DOHH2 (cell line): ENCODE measurements at regions not wholly inside any gene's neighbourhood (a gene's known extent, or its start where the extent isn't known, plus 50 kb on each side); places are given as distances from the start of the nearest gene placed in this dataset.

Source experiments
- EZH2phosphoT487 ChIP-seq: fragments of 200-600 bp; sonication (generic); IDR thresholded peaks from 2 replicates; pipeline ENCODE4 v1.6.1; 2017; ENCODE audit warnings: borderline replicate concordance, mild to moderate bottlenecking, antibody characterized with exemption, low read length, moderate library complexity, mixed read lengths
- TF ChIP-seq, protein P1 (sequence below): fragments of 200-600 bp; sonication (generic); IDR thresholded peaks from one replicate; pipeline ENCODE4 v1.5.1; 2014; ENCODE audit warnings: antibody characterized with exemption, mild to moderate bottlenecking, low read depth, low read length; ENCODE audit not compliant: poor library complexity, severe bottlenecking

- TF ChIP-seq, protein P1, sequence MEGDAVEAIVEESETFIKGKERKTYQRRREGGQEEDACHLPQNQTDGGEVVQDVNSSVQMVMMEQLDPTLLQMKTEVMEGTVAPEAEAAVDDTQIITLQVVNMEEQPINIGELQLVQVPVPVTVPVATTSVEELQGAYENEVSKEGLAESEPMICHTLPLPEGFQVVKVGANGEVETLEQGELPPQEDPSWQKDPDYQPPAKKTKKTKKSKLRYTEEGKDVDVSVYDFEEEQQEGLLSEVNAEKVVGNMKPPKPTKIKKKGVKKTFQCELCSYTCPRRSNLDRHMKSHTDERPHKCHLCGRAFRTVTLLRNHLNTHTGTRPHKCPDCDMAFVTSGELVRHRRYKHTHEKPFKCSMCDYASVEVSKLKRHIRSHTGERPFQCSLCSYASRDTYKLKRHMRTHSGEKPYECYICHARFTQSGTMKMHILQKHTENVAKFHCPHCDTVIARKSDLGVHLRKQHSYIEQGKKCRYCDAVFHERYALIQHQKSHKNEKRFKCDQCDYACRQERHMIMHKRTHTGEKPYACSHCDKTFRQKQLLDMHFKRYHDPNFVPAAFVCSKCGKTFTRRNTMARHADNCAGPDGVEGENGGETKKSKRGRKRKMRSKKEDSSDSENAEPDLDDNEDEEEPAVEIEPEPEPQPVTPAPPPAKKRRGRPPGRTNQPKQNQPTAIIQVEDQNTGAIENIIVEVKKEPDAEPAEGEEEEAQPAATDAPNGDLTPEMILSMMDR = no peak
- TF ChIP-seq EZH2phosphoT487 = no peak
These were observed 779.4 kb downstream of the TNS3 start for GRCh38 chr7:46802479-46802878.
